Brain microvascular endothelial cell (primary cell): ENCODE measurements at regions not wholly inside any gene's neighbourhood (a gene's known extent, or its start where the extent isn't known, plus 50 kb on each side); places are given as distances from the start of the nearest gene placed in this dataset.
"Not testable (repeated sequence)": the region's sequence is repeated elsewhere in the genome, so short reads cannot be mapped to it uniquely, and the experiment has no call there.

Source experiments
- DNase-seq: peaks from one replicate; pipeline ENCODE4 v3.0.0-alpha.2; 2020
- H3K27ac ChIP-seq: fragments of 250-450 bp; sonication (Bioruptor Pico); 2 replicates; pipeline ENCODE4 v1.5.1; 2020; ENCODE audit warnings: mild to moderate bottlenecking, moderate library complexity
- H3K27me3 ChIP-seq: fragments of 250-450 bp; sonication (Bioruptor Pico); replicated peaks from 2 replicates; pipeline ENCODE4 v1.5.1; 2020; ENCODE audit warnings: mild to moderate bottlenecking
- H3K36me3 ChIP-seq: fragments of 250-450 bp; sonication (Bioruptor Pico); replicated peaks from 2 replicates; pipeline ENCODE4 v1.5.1; 2020; ENCODE audit warnings: mild to moderate bottlenecking
- H3K4me3 ChIP-seq: 2 replicates; pipeline ENCODE4 v1.5.1; 2011; ENCODE audit warnings: low read depth, mild to moderate bottlenecking, control low read depth, low read length, moderate library complexity
- in situ Hi-C: cut with HindIII; loops from 2 replicates; pipeline ENCODE4 v1.10.0; 2017; ENCODE audit warnings: low sequenced_read_pairs, low pct_ligation_motif_present
- TF ChIP-seq, protein P1 (sequence below): IDR thresholded peaks from 2 replicates; pipeline ENCODE4 v1.5.1; 2011; ENCODE audit warnings: low read depth, mild to moderate bottlenecking, moderate library complexity, low read length, control low read depth, inconsistent platforms; ENCODE audit errors: missing control alignments

DNA sequence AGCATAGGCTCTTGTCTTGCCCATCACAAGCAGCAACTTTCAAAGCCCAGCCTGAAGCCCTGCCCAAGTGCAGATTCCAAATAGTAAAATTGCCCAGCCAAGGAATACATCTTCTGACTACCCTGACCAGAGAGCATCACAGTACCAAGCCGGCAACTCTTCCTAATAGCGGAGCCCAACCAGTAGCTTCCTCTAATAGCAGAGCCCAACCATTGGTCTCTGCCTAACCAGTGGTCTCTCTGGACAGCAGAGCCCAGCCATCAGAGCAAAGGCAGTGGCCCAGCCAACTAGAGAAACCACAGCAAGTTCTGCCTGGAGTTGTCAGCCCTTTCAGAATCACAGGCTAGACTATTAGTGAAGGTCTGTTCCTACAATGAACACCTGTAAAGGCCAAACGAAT, 285.6 kb downstream of the HGF start:
- peak; percentile 85 for DNase-seq
- H3K27ac ChIP-seq = no peak overlapping the region
- in situ Hi-C loops = no loop called here
- TF ChIP-seq, protein P1, sequence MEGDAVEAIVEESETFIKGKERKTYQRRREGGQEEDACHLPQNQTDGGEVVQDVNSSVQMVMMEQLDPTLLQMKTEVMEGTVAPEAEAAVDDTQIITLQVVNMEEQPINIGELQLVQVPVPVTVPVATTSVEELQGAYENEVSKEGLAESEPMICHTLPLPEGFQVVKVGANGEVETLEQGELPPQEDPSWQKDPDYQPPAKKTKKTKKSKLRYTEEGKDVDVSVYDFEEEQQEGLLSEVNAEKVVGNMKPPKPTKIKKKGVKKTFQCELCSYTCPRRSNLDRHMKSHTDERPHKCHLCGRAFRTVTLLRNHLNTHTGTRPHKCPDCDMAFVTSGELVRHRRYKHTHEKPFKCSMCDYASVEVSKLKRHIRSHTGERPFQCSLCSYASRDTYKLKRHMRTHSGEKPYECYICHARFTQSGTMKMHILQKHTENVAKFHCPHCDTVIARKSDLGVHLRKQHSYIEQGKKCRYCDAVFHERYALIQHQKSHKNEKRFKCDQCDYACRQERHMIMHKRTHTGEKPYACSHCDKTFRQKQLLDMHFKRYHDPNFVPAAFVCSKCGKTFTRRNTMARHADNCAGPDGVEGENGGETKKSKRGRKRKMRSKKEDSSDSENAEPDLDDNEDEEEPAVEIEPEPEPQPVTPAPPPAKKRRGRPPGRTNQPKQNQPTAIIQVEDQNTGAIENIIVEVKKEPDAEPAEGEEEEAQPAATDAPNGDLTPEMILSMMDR = no peak
- no peaks in the 10 kb centered on the region for H3K27me3 ChIP-seq
- H3K4me3 ChIP-seq = no peak overlapping the region
- H3K36me3 ChIP-seq = no peaks in the 10 kb centered on the region

DNA sequence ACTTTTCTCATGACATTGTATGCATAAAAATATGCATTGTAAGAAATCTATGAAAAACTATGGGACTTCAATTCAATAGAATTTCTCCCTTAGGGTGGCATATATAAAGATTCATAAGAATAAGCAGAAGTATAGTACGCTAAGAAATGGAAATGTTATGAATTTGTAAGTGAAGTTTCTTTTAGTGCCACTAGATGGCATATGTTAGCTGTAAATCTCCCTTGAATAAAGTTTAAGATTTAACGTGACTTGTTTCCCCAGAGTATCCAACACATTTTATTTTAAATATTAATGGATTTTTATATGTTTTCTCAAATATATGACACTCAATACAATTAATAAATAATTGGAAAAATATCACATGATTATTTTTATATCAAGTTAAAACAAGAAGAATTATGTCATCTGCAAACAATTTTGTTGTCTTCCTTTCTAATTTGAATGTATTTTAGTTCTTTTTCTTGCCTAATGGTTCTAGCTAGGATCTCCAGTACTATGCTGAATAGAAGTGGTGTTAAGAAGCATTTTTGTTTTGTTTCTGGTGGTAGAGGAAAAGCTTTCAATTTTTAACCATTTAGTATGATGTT, 287.2 kb downstream of the HGF start:
- TF ChIP-seq, protein P1 = peak; percentile 9
- DNase-seq = no peak

DNA sequence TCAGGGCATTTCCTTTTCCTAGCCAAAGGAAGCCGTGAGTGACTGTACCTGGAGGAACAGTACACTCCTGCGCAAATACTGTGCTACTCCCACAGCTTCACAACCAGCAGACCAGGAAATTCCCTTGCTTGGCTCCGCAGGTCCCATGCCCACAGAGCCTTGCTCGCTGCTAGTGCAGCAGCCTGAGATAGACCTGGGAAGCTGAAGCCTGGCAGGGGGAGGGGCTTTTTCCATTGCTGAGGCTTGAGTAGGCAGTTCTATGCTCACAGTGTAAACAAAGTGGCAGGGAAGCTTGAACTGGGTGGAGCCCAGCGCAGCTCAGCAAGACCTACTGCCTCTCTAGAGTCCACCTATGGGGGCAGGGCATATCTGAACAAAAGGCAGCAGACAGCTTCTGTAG, 291.2 kb downstream of the HGF start:
- TF ChIP-seq, protein P1 = no peak
- Histone ChIP-seq H3K4me3 (no peak overlapping the region), H3K36me3 (no peaks in the 10 kb centered on the region), H3K27ac (no peak overlapping the region), H3K27me3 (no peaks in the 10 kb centered on the region)
- no peak for DNase-seq
- in situ Hi-C loops = no loop called here

More for the DNA sequence above, 287.2 kb downstream of the HGF start:
- no peak overlapping the region for H3K4me3 ChIP-seq
- in situ Hi-C loops = no loop called here
- no peaks in the 10 kb centered on the region for H3K36me3 ChIP-seq
- no peaks in the 10 kb centered on the region for H3K27me3 ChIP-seq
- no peak overlapping the region for H3K27ac ChIP-seq

DNA sequence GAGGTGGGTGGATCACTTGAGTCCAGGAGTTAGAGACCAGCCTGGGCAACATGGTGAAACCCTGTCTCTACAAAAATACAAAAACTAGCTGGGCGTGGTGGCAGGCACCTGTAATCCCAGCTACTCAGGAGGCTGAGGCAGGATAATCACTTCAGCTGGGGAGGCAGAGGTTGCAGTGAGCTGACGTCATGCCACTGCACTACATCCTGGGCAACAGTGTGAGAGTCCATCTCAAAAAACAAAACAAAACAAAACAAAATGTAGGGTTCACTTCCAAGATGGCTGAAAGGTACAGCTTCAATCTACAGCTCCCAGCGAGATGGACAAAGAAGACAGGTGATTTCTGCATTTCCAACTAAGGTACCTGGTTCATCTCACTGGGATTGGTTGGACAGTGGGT, 291.6 kb downstream of the HGF start:
- DNase-seq, H3K27ac ChIP-seq, H3K27me3 ChIP-seq, H3K36me3 ChIP-seq, in situ Hi-C loops, H3K4me3 ChIP-seq: not testable (repeated sequence)

DNA sequence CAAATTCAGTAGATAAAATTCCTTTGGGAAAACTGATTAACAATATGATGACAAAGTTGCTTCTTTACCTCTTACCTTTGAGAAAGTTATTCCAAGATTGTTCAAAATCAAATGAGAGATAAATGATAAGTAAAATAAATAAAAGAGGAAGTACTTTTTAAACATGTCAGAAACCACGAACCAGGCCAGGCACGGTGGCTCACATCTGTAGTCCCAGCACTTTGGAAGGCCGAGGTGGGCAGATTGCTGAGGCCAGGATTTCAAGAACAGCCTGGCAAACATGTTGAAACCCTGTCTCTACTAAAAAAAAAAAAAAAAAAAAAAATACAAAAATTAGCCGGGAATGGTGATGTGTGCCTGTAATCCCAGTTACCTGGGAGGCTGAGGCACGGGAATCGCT, 296.6 kb downstream of the HGF start:
- H3K27me3 ChIP-seq = no peaks in the 10 kb centered on the region
- no peak for DNase-seq
- no peak overlapping the region for H3K4me3 ChIP-seq
- in situ Hi-C loops = no loop called here
- H3K27ac ChIP-seq = no peak overlapping the region
- TF ChIP-seq, protein P1 = no peak
- no peaks in the 10 kb centered on the region for H3K36me3 ChIP-seq

DNA sequence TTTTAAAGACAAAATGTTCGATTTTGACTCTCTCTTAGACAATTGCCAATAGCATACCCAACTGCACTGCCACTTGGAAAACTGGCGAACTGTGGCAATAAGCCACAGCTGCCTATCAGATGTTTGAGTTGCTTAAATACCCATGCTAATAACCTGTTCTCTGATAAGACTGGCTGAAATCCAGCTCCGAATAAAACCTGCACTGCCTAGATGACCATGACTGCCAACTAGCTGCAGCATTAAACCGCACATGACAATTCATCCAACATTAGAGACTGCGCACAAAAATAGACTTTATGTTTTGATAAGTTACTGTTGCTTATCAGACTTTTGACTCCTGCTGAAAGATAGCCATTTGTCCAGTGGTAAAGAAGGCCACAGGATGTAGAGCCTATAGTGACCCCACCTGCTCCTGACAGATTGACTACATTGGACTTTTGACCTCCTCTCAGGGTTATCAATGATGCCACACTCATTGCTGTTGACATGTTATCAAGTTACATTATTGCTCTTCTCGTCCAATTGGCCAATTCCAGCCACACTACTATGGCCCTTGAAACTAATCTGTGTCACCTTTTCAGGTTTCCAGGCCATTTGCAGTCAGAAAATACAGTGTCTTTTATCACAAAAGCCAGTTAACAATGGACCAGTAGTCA, 299.0 kb downstream of the HGF start:
- Histone ChIP-seq H3K27me3 (no peaks in the 10 kb centered on the region), H3K27ac (no peak overlapping the region), H3K4me3 (no peak overlapping the region), H3K36me3 (no peaks in the 10 kb centered on the region)
- in situ Hi-C loops = no loop called here
- TF ChIP-seq, protein P1 = no peak
- DNase-seq = no peak
